Nephron (organoid): ENCODE measurements at regions not wholly inside any gene's neighbourhood (a gene's known extent, or its start where the extent isn't known, plus 50 kb on each side); places are given as distances from the start of the nearest gene placed in this dataset.
A peak's percentile ranks its signal among the peaks of the same experiment; 100 is the strongest.

ENCODE experiments used
- H3K27ac Mint-ChIP-seq, 3 experiments: 2 replicates each; pipeline ENCODE4 v1.8.0; 2020; ENCODE audit warnings: mixed read lengths in 3 of 3, mild to moderate bottlenecking in 2 of 3, moderate library complexity in 1 of 3
- H3K27me3 Mint-ChIP-seq: 2 replicates; pipeline ENCODE4 v1.8.0; 2021; ENCODE audit warnings: low read depth, mild to moderate bottlenecking, moderate library complexity, mixed read lengths
- H3K36me3 Mint-ChIP-seq: 2 replicates; pipeline ENCODE4 v1.8.0; 2020; ENCODE audit warnings: low read depth, mixed read lengths
- H3K4me1 Mint-ChIP-seq: 2 replicates; pipeline ENCODE4 v1.8.0; 2020; ENCODE audit warnings: mixed read lengths
- H3K4me3 Mint-ChIP-seq, 3 experiments: 2 replicates each; pipeline ENCODE4 v1.8.0; 2020; ENCODE audit warnings: mild to moderate bottlenecking in 3 of 3, mixed read lengths in 3 of 3, moderate library complexity in 2 of 3
- H3K9me3 Mint-ChIP-seq: 2 replicates; pipeline ENCODE4 v1.8.0; 2020; ENCODE audit warnings: mixed read lengths
- TF ChIP-seq, protein P1 (sequence below), 3 experiments: fragments of 200-600 bp; sonication (generic); IDR thresholded peaks; one replicate each; pipeline ENCODE4 v1.5.0; 2021; ENCODE audit warnings: antibody characterized with exemption in 3 of 3; ENCODE audit not compliant: unreplicated experiment in 3 of 3

DNA sequence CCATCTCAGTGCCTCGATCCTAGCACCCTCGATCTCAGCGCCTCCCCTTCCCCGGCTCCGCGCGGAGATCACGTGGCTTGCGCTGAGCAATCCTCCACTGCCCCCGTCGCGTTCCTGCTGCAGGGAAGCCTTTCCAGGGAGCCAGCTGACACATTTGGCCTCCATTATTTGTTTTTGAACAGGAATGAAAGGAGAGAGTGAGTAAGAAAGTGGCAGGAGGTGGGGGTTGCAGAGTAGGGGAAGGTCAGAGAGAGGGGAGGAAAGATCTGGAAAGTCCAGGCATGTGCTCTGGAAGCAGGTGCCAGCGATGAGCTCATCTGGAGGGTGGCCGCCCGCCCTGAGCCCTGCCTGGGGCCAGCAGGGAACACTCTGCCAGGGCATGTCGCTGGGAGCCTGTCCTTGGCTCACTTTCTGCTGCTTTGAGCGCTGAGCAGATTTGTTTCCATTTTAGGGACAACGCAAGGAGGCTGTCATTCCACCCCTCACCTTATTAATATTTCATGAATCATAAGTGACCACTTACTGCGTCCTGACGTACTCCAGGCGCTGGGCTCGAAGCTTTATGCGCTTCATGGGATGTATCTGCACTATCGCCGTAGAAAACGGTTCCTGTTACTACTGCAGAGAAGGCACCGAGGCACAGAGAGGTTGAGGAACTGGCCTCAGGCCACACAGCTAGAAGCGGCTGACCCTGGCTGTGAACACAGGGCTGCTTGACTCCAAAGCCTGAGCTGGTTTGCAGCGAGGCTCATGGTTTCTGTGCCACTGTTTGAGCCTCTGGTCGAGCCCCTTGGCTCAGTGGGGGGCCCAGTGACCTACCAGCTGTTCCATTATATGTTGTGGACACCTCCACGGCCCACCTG, 283.1 kb downstream of the SEC14L1 start:
- Mint-ChIP-seq H3K9me3 (no peaks in the 10 kb centered on the region), H3K36me3 (no peaks in the 10 kb centered on the region), H3K4me1 (peaks cover 82% of the 10 kb centered on the region), H3K27ac (peak overlapping the region; percentile 90 to 98 (median 94)), H3K4me3 (peak overlapping the region in 2 of 3 experiments; percentile 22 to 45), H3K27me3 (no peaks in the 10 kb centered on the region)
- TF ChIP-seq, protein P1, sequence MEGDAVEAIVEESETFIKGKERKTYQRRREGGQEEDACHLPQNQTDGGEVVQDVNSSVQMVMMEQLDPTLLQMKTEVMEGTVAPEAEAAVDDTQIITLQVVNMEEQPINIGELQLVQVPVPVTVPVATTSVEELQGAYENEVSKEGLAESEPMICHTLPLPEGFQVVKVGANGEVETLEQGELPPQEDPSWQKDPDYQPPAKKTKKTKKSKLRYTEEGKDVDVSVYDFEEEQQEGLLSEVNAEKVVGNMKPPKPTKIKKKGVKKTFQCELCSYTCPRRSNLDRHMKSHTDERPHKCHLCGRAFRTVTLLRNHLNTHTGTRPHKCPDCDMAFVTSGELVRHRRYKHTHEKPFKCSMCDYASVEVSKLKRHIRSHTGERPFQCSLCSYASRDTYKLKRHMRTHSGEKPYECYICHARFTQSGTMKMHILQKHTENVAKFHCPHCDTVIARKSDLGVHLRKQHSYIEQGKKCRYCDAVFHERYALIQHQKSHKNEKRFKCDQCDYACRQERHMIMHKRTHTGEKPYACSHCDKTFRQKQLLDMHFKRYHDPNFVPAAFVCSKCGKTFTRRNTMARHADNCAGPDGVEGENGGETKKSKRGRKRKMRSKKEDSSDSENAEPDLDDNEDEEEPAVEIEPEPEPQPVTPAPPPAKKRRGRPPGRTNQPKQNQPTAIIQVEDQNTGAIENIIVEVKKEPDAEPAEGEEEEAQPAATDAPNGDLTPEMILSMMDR (IDR thresholded peaks at IDR 0.05; ENCODE audit: unreplicated experiment in 3 of 3) = no peak

DNA sequence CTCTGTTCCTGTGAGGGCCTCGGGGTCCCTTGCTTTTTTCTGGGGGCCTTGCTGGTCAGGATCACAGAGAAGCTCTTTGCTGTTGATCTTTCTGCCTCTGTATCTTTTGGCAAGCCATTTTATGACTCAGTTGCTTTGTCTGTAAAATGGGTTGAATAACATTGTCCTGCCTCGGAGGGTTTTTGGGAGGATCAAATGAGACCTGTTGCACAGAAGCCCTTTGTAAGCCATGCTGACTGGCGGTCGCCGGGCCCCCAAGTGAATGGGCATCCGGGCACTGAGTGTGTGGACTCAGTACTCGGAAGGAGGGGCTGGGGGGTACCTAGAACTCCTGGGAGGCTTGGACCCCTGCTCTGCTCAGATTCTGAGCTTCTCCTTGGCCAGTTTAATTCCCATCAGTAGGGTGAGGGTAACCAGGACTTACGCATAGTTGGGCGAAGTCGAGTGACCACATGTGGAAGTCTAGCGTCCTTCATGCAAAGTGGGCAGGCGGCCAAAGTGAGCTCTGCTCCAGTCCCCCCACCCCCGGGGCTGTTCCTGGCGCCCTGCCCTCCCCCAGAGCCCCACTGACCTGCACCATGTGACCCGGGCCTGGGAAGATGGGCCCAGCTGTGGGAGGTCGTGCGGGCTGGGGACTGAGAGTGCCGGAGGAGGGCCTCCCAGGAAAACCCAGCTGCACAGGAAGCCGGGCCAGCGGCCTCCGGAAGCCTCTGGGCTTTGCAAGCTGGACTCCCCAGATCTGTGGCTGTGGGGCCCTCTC, 284.0 kb downstream of the SEC14L1 start:
- peaks cover 89% of the 10 kb centered on the region for H3K4me1 Mint-ChIP-seq
- H3K27me3 Mint-ChIP-seq = peaks cover 3% of the 10 kb centered on the region
- H3K36me3 Mint-ChIP-seq = no peaks in the 10 kb centered on the region
- H3K9me3 Mint-ChIP-seq = no peaks in the 10 kb centered on the region
- H3K27ac Mint-ChIP-seq = peak overlapping the region; percentile 78 to 98 (median 91)
- peak overlapping the region in 1 of 3 experiments; percentile 20 for H3K4me3 Mint-ChIP-seq
- TF ChIP-seq, protein P1 (IDR thresholded peaks at IDR 0.05; ENCODE audit: unreplicated experiment in 3 of 3) = no peak

DNA sequence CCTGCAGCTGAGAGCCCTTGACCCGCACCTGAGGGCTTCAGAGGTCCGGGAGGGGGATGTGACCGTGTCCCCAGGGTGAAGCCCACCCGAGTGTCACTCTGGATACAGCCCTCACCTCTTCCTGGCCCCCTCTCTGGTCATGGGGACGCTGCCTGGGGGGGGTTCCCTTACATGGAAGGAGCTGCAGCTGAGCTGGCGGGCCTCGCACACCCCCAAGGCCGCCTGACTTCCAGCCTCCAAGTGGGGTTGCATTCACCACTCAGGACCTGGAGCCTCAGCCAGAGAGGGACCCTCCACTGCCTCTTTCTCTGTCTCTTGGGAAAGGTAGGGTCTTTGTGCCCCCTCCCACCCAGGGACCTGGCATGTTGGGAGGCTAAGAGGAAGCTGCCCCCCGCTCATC, 284.6 kb downstream of the SEC14L1 start:
- peaks cover 89% of the 10 kb centered on the region for H3K4me1 Mint-ChIP-seq
- TF ChIP-seq, protein P1 (IDR thresholded peaks at IDR 0.05; ENCODE audit: unreplicated experiment in 3 of 3) = no peak
- H3K36me3 Mint-ChIP-seq = no peaks in the 10 kb centered on the region
- no peak overlapping the region for H3K4me3 Mint-ChIP-seq
- H3K27me3 Mint-ChIP-seq = peaks cover 3% of the 10 kb centered on the region
- peak overlapping the region; percentile 77 to 98 (median 78) for H3K27ac Mint-ChIP-seq
- no peaks in the 10 kb centered on the region for H3K9me3 Mint-ChIP-seq

DNA sequence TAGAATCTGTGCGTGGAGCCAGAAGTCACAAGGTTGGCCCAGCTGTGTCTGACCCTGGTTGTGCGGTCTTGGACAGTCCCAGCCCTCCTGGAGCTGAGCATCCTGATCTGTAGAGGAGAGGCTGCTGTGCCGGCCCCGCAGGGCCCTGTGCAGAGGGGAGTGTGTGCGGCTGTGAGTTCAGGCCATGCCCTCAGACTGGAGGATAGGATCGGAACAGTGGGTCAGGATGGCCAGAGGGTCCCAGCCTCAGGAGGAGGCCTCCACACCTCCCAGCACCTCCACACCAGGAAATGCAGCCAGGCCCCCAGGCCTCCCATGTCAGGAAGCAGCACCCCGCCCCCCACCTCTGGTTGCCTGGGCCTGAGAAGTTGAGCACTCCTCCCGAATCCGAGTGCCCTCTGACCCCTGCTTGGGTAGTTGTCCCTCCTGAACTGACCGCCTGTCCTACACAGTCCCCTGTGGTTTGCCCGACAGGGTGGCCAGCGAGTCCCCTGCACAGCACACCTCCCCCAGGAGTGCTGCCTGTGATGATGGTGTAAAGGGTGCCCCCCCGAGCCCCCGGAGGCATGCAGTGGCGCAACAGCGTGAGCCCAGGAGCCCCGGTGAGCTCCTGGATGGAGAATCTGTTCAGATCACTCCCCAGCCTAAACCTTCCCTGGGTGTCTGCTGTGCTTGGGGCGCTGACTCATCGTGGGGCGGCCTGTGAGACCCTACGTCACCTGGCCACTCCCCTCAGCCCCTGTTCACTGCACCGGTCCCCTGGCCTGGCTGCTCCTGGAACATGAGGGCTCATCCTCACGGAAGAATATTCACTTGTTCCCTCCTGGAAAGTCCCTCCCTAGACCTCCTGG, 285.2 kb downstream of the SEC14L1 start:
- peaks cover 86% of the 10 kb centered on the region for H3K4me1 Mint-ChIP-seq
- peak overlapping the region in 1 of 3 experiments; percentile 42 for H3K4me3 Mint-ChIP-seq
- H3K27ac Mint-ChIP-seq = peak overlapping the region; percentile 79 to 98 (median 81)
- peaks cover 3% of the 10 kb centered on the region for H3K27me3 Mint-ChIP-seq
- TF ChIP-seq, protein P1 (IDR thresholded peaks at IDR 0.05; ENCODE audit: unreplicated experiment in 3 of 3) = no peak
- H3K9me3 Mint-ChIP-seq = no peaks in the 10 kb centered on the region
- no peaks in the 10 kb centered on the region for H3K36me3 Mint-ChIP-seq

DNA sequence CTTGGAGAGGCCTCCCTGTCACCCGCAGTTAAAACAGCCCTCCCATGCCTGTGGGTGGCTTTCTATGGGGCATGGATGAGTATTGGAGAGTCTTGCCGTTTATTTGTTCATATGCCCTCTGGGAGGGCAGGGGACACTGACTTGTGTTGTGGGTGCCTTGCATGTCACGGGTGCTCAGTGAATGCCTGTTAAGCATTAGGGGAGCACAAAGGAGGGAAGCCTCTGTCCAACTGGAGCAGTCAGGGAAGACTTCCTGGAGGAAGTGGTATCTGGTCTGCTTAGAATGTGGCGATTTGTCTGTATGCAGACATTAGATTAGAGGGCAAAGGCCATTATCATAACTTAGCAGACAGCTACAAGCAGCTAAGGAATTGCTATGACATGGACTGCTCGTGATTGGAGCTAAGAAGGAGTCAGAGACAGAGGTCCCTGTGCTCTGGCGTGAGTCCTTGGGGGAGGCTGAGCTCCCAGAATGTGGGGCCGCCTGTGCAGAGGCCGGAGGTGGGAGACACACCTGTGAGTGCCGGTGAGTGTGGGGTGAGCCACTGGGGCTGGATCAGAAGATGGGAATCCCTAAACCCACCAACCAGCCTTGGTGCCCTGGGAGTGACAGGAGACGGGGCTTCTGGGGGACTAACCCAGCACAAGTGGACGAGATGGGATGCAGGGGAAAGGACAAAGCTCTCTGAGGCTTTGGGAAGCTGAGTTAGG, 286.1 kb downstream of the SEC14L1 start:
- Mint-ChIP-seq H3K27me3 (peaks cover 3% of the 10 kb centered on the region), H3K27ac (peak overlapping the region; percentile 79 to 98 (median 81)), H3K4me1 (peaks cover 83% of the 10 kb centered on the region), H3K36me3 (no peaks in the 10 kb centered on the region), H3K4me3 (peak overlapping the region in 2 of 3 experiments; percentile 38 to 42), H3K9me3 (no peaks in the 10 kb centered on the region)
- TF ChIP-seq, protein P1 (IDR thresholded peaks at IDR 0.05; ENCODE audit: unreplicated experiment in 3 of 3) = no peak
